Cardiac muscle cell (in vitro differentiated cells and primary cell): ENCODE measurements at regions not wholly inside any gene's neighbourhood (a gene's known extent, or its start where the extent isn't known, plus 50 kb on each side); places are given as distances from the start of the nearest gene placed in this dataset.

Source experiments
- DNase-seq, 2 donors: peaks; one replicate each; pipeline versions ENCODE4 v3.0.0 to v3.0.0-alpha.2; 2010 to 2017; ENCODE audit warnings: low read depth in 1 of 2, low spot score in 1 of 2
- H3K27ac ChIP-seq: fragments of 200-600 bp; sonication (generic); 2 replicates; pipeline ENCODE4 v1.5.1; 2016
- H3K27me3 ChIP-seq: fragments of 200-600 bp; sonication (generic); 2 replicates; pipeline ENCODE4 v1.6.0; 2016; ENCODE audit warnings: control low read depth
- H3K36me3 ChIP-seq: fragments of 200-600 bp; sonication (generic); 2 replicates; pipeline ENCODE4 v1.5.1; 2016; ENCODE audit warnings: control low read depth
- H3K4me1 ChIP-seq: fragments of 200-600 bp; sonication (generic); 2 replicates; pipeline ENCODE4 v1.8.1; 2017; ENCODE audit warnings: low read depth, mild to moderate bottlenecking, mixed run types
- H3K4me3 ChIP-seq: fragments of 200-600 bp; sonication (generic); 2 replicates; pipeline ENCODE4 v1.5.1; 2016; ENCODE audit warnings: mild to moderate bottlenecking
- H3K9me3 ChIP-seq: fragments of 200-600 bp; sonication (generic); 2 replicates; pipeline ENCODE4 v1.5.1; 2017; ENCODE audit warnings: low read depth, mild to moderate bottlenecking, control low read depth
- CTCF ChIP-seq: IDR thresholded peaks from 2 replicates; pipeline ENCODE4 v1.5.1; 2012; ENCODE audit warnings: low read depth, mild to moderate bottlenecking, low read length

GRCh38 chrX:125947501-125947900, 218.6 kb downstream of the DCAF12L2 start:
- no peaks in the 10 kb centered on the region for H3K4me1 ChIP-seq
- no peaks in the 10 kb centered on the region for H3K27me3 ChIP-seq
- no peak for TF ChIP-seq CTCF
- no peak for DNase-seq
- H3K9me3 ChIP-seq = no peaks in the 10 kb centered on the region
- no peak overlapping the region for H3K27ac ChIP-seq
- H3K36me3 ChIP-seq = no peaks in the 10 kb centered on the region
- H3K4me3 ChIP-seq = no peak overlapping the region

GRCh38 chrX:125952973-125953372, 213.1 kb downstream of the DCAF12L2 start:
- Histone ChIP-seq H3K4me3 (no peak overlapping the region), H3K4me1 (no peaks in the 10 kb centered on the region), H3K27ac (no peak overlapping the region), H3K9me3 (no peaks in the 10 kb centered on the region), H3K27me3 (no peaks in the 10 kb centered on the region), H3K36me3 (no peaks in the 10 kb centered on the region)
- DNase-seq = no peak
- TF ChIP-seq CTCF = no peak

GRCh38 chrX:125953814-125954213, 212.3 kb downstream of the DCAF12L2 start:
- DNase-seq = no peak
- TF ChIP-seq CTCF = no peak
- no peak overlapping the region for H3K27ac ChIP-seq
- H3K27me3 ChIP-seq = no peaks in the 10 kb centered on the region
- no peaks in the 10 kb centered on the region for H3K4me1 ChIP-seq
- H3K36me3 ChIP-seq = no peaks in the 10 kb centered on the region
- no peaks in the 10 kb centered on the region for H3K9me3 ChIP-seq
- H3K4me3 ChIP-seq = no peak overlapping the region

GRCh38 chrX:125954236-125954635, 211.9 kb downstream of the DCAF12L2 start:
- TF ChIP-seq CTCF = no peak
- Histone ChIP-seq H3K27ac (no peak overlapping the region), H3K4me3 (no peak overlapping the region), H3K4me1 (no peaks in the 10 kb centered on the region), H3K27me3 (no peaks in the 10 kb centered on the region), H3K9me3 (no peaks in the 10 kb centered on the region), H3K36me3 (no peaks in the 10 kb centered on the region)
- DNase-seq = no peak

GRCh38 chrX:125977851-125978250, 188.2 kb downstream of the DCAF12L2 start:
- Histone ChIP-seq H3K27me3 (no peaks in the 10 kb centered on the region), H3K9me3 (no peaks in the 10 kb centered on the region), H3K36me3 (no peaks in the 10 kb centered on the region), H3K4me1 (no peaks in the 10 kb centered on the region), H3K27ac (no peak overlapping the region), H3K4me3 (no peak overlapping the region)
- TF ChIP-seq CTCF = no peak
- DNase-seq = no peak

- Histone ChIP-seq H3K4me3 (no peak overlapping the region), H3K36me3 (no peaks in the 10 kb centered on the region), H3K9me3 (no peaks in the 10 kb centered on the region), H3K4me1 (no peaks in the 10 kb centered on the region), H3K27ac (no peak overlapping the region), H3K27me3 (no peaks in the 10 kb centered on the region)
- peak in 1 of 2 donors; percentile 16 for DNase-seq
- no peak for TF ChIP-seq CTCF
Observed at GRCh38 chrX:125998432-125998831, 167.7 kb downstream of the DCAF12L2 start.
